CD14-positive monocyte (primary cell): ENCODE measurements at regions not wholly inside any gene's neighbourhood (a gene's known extent, or its start where the extent isn't known, plus 50 kb on each side); places are given as distances from the start of the nearest gene placed in this dataset.
"Not testable (repeated sequence)": the region's sequence is repeated elsewhere in the genome, so short reads cannot be mapped to it uniquely, and the experiment has no call there.

Source experiments
- DNase-seq, 3 donors: peaks; one replicate each; pipeline ENCODE4 v3.0.0-alpha.2; 2011 to 2022
- H2AFZ ChIP-seq: 2 replicates; pipeline ENCODE4 v1.6.0; 2012; ENCODE audit warnings: mild to moderate bottlenecking, low read depth, low read length, inconsistent platforms; ENCODE audit not compliant: insufficient read depth, poor library complexity, severe bottlenecking
- H3K27ac ChIP-seq, 2 donors: 1 replicate in 1 of 2; 2 replicates in 1 of 2; pipeline ENCODE4 v1.5.1; 2012 to 2013; ENCODE audit warnings: low read length in 2 of 2, control low read depth in 1 of 2, inconsistent platforms in 1 of 2, low read depth in 1 of 2, mild to moderate bottlenecking in 1 of 2
- H3K27me3 ChIP-seq, 2 donors: one replicate each; pipeline versions ENCODE4 v1.6.0 to v1.6.1; 2011 to 2013; ENCODE audit warnings: low read length in 2 of 2; ENCODE audit not compliant: control insufficient read depth in 2 of 2, insufficient read depth in 2 of 2
- H3K36me3 ChIP-seq, 2 donors: replicated peaks in 1 of 2; 1 replicate in 1 of 2; 2 replicates in 1 of 2; pipeline versions ENCODE4 v1.5.1 to v1.6.1; 2012 to 2013; ENCODE audit warnings: low read length in 2 of 2, control low read depth in 1 of 2, inconsistent platforms in 1 of 2, mild to moderate bottlenecking in 1 of 2; ENCODE audit not compliant: insufficient read depth in 2 of 2, control insufficient read depth in 1 of 2
- H3K4me1 ChIP-seq, 2 donors: 1 replicate in 1 of 2; 2 replicates in 1 of 2; pipeline versions ENCODE4 v1.5.1 to v1.6.1; 2012 to 2013; ENCODE audit warnings: low read length in 2 of 2, control low read depth in 1 of 2, inconsistent platforms in 1 of 2, mild to moderate bottlenecking in 1 of 2, moderate library complexity in 1 of 2; ENCODE audit not compliant: insufficient read depth in 2 of 2, control insufficient read depth in 1 of 2
- H3K4me2 ChIP-seq: replicated peaks from 2 replicates; pipeline ENCODE3; 2012; ENCODE audit warnings: low read length, moderate library complexity, mild to moderate bottlenecking; ENCODE audit not compliant: poor library complexity, severe bottlenecking; ENCODE audit errors: extremely low read depth
- H3K4me3 ChIP-seq, 3 experiments: fragments of 200-600 bp in 1 of 3; sonication (generic) in 1 of 3; replicated peaks in 1 of 3; 1 replicate in 2 of 3; 2 replicates in 1 of 3; pipeline ENCODE4 v1.5.1; 2011 to 2013; ENCODE audit warnings: low read length in 3 of 3, mild to moderate bottlenecking in 3 of 3, control low read depth in 2 of 3, low read depth in 2 of 3, inconsistent platforms in 1 of 3, moderate library complexity in 1 of 3
- H3K79me2 ChIP-seq: 2 replicates; pipeline ENCODE4 v1.6.0; 2012; ENCODE audit warnings: mild to moderate bottlenecking, control low read depth, inconsistent platforms, low read length, moderate library complexity; ENCODE audit not compliant: insufficient read depth
- H3K9ac ChIP-seq: 2 replicates; pipeline ENCODE4 v1.6.0; 2017; ENCODE audit warnings: low read length, mild to moderate bottlenecking; ENCODE audit not compliant: insufficient read depth, poor library complexity, severe bottlenecking
- H3K9me3 ChIP-seq, 2 donors: replicated peaks in 1 of 2; 1 replicate in 1 of 2; 2 replicates in 1 of 2; pipeline versions ENCODE4 v1.5.1 to v1.6.1; 2012 to 2013; ENCODE audit warnings: low read length in 2 of 2, control low read depth in 1 of 2; ENCODE audit not compliant: control insufficient read depth in 1 of 2, insufficient read depth in 1 of 2
- H4K20me1 ChIP-seq: 2 replicates; pipeline ENCODE4 v1.6.0; 2012; ENCODE audit warnings: mild to moderate bottlenecking, low read length, control low read depth, moderate library complexity; ENCODE audit not compliant: insufficient read depth
- H3K27ac Mint-ChIP-seq, 7 donors: one replicate each; pipeline ENCODE4 v1.8.0; 2020; ENCODE audit warnings: mild to moderate bottlenecking in 7 of 7, mixed read lengths in 7 of 7, moderate library complexity in 6 of 7, inconsistent platforms in 2 of 7
- H3K27me3 Mint-ChIP-seq, 3 donors: one replicate each; pipeline ENCODE4 v1.8.0; 2021 to 2022; ENCODE audit warnings: low read depth in 3 of 3, mild to moderate bottlenecking in 3 of 3, mixed read lengths in 3 of 3, moderate library complexity in 3 of 3, inconsistent platforms in 1 of 3
- H3K36me3 Mint-ChIP-seq, 2 donors: one replicate each; pipeline ENCODE4 v1.8.0; 2020; ENCODE audit warnings: mixed read lengths in 2 of 2, inconsistent platforms in 1 of 2, mild to moderate bottlenecking in 1 of 2
- H3K4me1 Mint-ChIP-seq: one replicate; pipeline ENCODE4 v1.8.0; 2020; ENCODE audit warnings: mild to moderate bottlenecking, mixed read lengths
- H3K4me3 Mint-ChIP-seq, 2 donors: one replicate each; pipeline ENCODE4 v1.8.0; 2020; ENCODE audit warnings: mild to moderate bottlenecking in 2 of 2, mixed read lengths in 2 of 2, moderate library complexity in 1 of 2
- H3K9me3 Mint-ChIP-seq, 7 donors: one replicate each; pipeline ENCODE4 v1.8.0; 2020 to 2022; ENCODE audit warnings: mixed read lengths in 7 of 7, mild to moderate bottlenecking in 6 of 7, moderate library complexity in 6 of 7, inconsistent platforms in 2 of 7
- CTCF ChIP-seq: fragments of 200-600 bp; IDR thresholded peaks from one replicate; pipeline ENCODE4 v1.8.0; 2022; ENCODE audit warnings: antibody characterized with exemption, mild to moderate bottlenecking
- WGBS: methylation state at CpG from one replicate; pipeline ENCODE4 v1.1.5; 2013; ENCODE audit warnings: missing lambda C conversion rate; ENCODE audit not compliant: insufficient coverage; 5-methylcytosine and 5-hydroxymethylcytosine counted together
- intact Hi-C, 2 donors: fragments of 100-400 bp; cut with micrococcal nuclease; formaldehyde crosslinking; loops; one replicate each; pipeline versions ENCODE4 v1.15.0 to v1.15.1; 2023

- intact Hi-C loops: no loop called here
- H3K36me3 Mint-ChIP-seq: no peaks in the 10 kb centered on the region
- no peak overlapping the region for H3K4me3 Mint-ChIP-seq
Measured at GRCh38 chrX:69424910-69425309, 79.2 kb upstream of the NALF2 start.

GRCh38 chrX:69424161-69424560 lies 80.0 kb upstream of the NALF2 start:
- H3K27ac Mint-ChIP-seq: no peak overlapping the region
- H3K4me3 Mint-ChIP-seq: no peak overlapping the region
- Histone ChIP-seq H4K20me1 (no peaks in the 10 kb centered on the region), H3K9me3 (no peaks in the 10 kb centered on the region), H3K27ac (no peak overlapping the region), H3K79me2 (no peaks in the 10 kb centered on the region), H3K4me3 (no peak overlapping the region), H3K4me2 (no peak overlapping the region), H3K9ac (no peak overlapping the region), H3K36me3 (no peaks in the 10 kb centered on the region), H2AFZ (no peak overlapping the region), H3K4me1 (no peaks in the 10 kb centered on the region), H3K27me3 (no peaks in the 10 kb centered on the region)
- peaks cover 1 to 8% (median 4%) of the 10 kb centered on the region in 3 donors for H3K27me3 Mint-ChIP-seq
- DNase-seq: no peak
- intact Hi-C loops: no loop called here
- no peaks in the 10 kb centered on the region for H3K36me3 Mint-ChIP-seq
- TF ChIP-seq CTCF: no peak
- peaks cover 0 to 16% (median 7%) of the 10 kb centered on the region in 7 donors for H3K9me3 Mint-ChIP-seq
- H3K4me1 Mint-ChIP-seq: no peaks in the 10 kb centered on the region

More at GRCh38 chrX:69424910-69425309, 79.2 kb upstream of the NALF2 start:
- Histone ChIP-seq H2AFZ (no peak overlapping the region), H4K20me1 (no peaks in the 10 kb centered on the region), H3K9me3 (no peaks in the 10 kb centered on the region), H3K4me3 (no peak overlapping the region), H3K4me2 (no peak overlapping the region), H3K27ac (no peak overlapping the region), H3K9ac (no peak overlapping the region), H3K4me1 (no peaks in the 10 kb centered on the region), H3K27me3 (no peaks in the 10 kb centered on the region), H3K79me2 (no peaks in the 10 kb centered on the region), H3K36me3 (no peaks in the 10 kb centered on the region)
- no CpG with 5 or more reads among the region's 2 CpGs for WGBS
- DNase-seq: no peak
- peaks cover 5 to 7% (median 5%) of the 10 kb centered on the region in 3 donors for H3K27me3 Mint-ChIP-seq
- no peak for TF ChIP-seq CTCF
- peaks cover 0 to 16% (median 7%) of the 10 kb centered on the region in 7 donors for H3K9me3 Mint-ChIP-seq
- no peak overlapping the region for H3K27ac Mint-ChIP-seq
- H3K4me1 Mint-ChIP-seq: no peaks in the 10 kb centered on the region

GRCh38 chrX:69422208-69422607 lies 81.9 kb upstream of the NALF2 start:
- H3K27ac Mint-ChIP-seq, H3K4me2 ChIP-seq, H3K79me2 ChIP-seq, H3K27ac ChIP-seq, H2AFZ ChIP-seq, H3K4me3 Mint-ChIP-seq, H3K27me3 ChIP-seq, H3K4me3 ChIP-seq, H3K36me3 ChIP-seq, DNase-seq, H3K27me3 Mint-ChIP-seq, intact Hi-C loops, H3K36me3 Mint-ChIP-seq, H3K9ac ChIP-seq, H3K4me1 Mint-ChIP-seq, H3K9me3 ChIP-seq, H4K20me1 ChIP-seq, H3K4me1 ChIP-seq: not testable (repeated sequence)
- H3K9me3 Mint-ChIP-seq: peaks cover 0 to 16% (median 7%) of the 10 kb centered on the region in 7 donors
- whole genome bisulfite sequencing: no CpG with 5 or more reads among the region's 19 CpGs
